NCI-H446 treated with DMSO at 0.1 percent for 48 hours (cell line): ENCODE measurements at regions not wholly inside any gene's neighbourhood (a gene's known extent, or its start where the extent isn't known, plus 50 kb on each side); places are given as distances from the start of the nearest gene placed in this dataset.
A peak's percentile ranks its signal among the peaks of the same experiment; 100 is the strongest.
"Not testable (repeated sequence)": the region's sequence is repeated elsewhere in the genome, so short reads cannot be mapped to it uniquely, and the experiment has no call there.

Experiments used
- DNase-seq: peaks from one replicate; lab custom pipeline; 2025; lab: John Stamatoyannopoulos, UW

- no peak for DNase-seq
These were observed 205.2 kb upstream of the CFAP20DC start for GRCh38 chr3:59254976-59255375.

- no peak for DNase-seq
These were observed 204.6 kb upstream of the CFAP20DC start for GRCh38 chr3:59254433-59254832.

GRCh38 chr3:59253523-59253922, 203.7 kb upstream of the CFAP20DC start:
- DNase-seq = no peak

- no peak for DNase-seq
These were observed 202.0 kb upstream of the CFAP20DC start for GRCh38 chr3:59251869-59252268.

GRCh38 chr3:59250600-59250999, 200.8 kb upstream of the CFAP20DC start:
- DNase-seq = no peak

- no peak for DNase-seq
These were observed 200.0 kb upstream of the CFAP20DC start for GRCh38 chr3:59249698-59250361.

- DNase-seq = no peak
These were observed 199.2 kb upstream of the CFAP20DC start for GRCh38 chr3:59249004-59249403.

GRCh38 chr3:59247402-59247841, 197.6 kb upstream of the CFAP20DC start:
- no peak for DNase-seq

- DNase-seq = no peak
These were observed 197.0 kb upstream of the CFAP20DC start for GRCh38 chr3:59246719-59247401.

GRCh38 chr3:59245859-59246501, 196.2 kb upstream of the CFAP20DC start:
- peak; percentile 11 for DNase-seq

GRCh38 chr3:59245300-59245858, 195.6 kb upstream of the CFAP20DC start:
- DNase-seq = no peak

- DNase-seq = no peak
These were observed 194.5 kb upstream of the CFAP20DC start for GRCh38 chr3:59244343-59244742.

GRCh38 chr3:59243476-59243875, 193.7 kb upstream of the CFAP20DC start:
- no peak for DNase-seq

GRCh38 chr3:59240666-59241255, 190.9 kb upstream of the CFAP20DC start:
- DNase-seq = no peak

- DNase-seq = no peak
These were observed 187.3 kb upstream of the CFAP20DC start for GRCh38 chr3:59237121-59237520.

GRCh38 chr3:59235634-59236012, 185.8 kb upstream of the CFAP20DC start:
- no peak for DNase-seq

GRCh38 chr3:59234884-59235633, 185.2 kb upstream of the CFAP20DC start:
- DNase-seq = peak; percentile 36

GRCh38 chr3:59230379-59230778, 180.6 kb upstream of the CFAP20DC start:
- DNase-seq = not testable (repeated sequence)

- no peak for DNase-seq
These were observed 164.0 kb upstream of the CFAP20DC start for GRCh38 chr3:59213860-59214259.

GRCh38 chr3:59212128-59212779, 162.4 kb upstream of the CFAP20DC start:
- no peak for DNase-seq

- no peak for DNase-seq
These were observed 160.4 kb upstream of the CFAP20DC start for GRCh38 chr3:59210260-59210659.
